ENCODE measurements at regions not wholly inside any gene's neighbourhood (a gene's known extent, or its start where the extent isn't known, plus 50 kb on each side); places are given as distances from the start of the nearest gene placed in this dataset.

DNA sequence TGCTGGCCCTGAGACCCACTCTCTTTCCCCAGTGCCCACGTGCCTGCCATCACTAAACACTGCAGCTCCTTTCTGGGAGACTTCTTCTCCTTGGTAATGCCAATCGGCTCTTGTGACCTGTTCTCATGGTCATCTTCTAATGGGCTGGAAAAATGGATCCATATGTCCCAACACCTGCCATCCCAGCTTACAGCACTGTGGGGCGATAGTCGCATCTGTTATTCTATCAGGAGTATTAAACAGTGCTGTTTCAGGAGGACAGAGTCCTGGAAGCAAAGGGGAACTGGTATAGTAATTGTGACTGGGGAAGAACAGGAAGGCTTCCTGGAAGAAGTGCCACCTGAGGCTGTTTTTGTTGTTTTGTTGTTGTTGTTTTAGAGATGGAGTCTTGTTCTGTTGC, 411.2 kb downstream of the GLRX3 start:
- Histone ChIP-seq H3K79me2 (ENCODE audit: insufficient read depth, low read length) (no peaks in the 10 kb centered on the region), H3K9me2 (replicated peaks; ENCODE audit: low read depth, low read length) (no peaks in the 10 kb centered on the region), H3K27me3 (ENCODE audit: insufficient read depth, low read length, poor library complexity, severe bottlenecking) (no peaks in the 10 kb centered on the region), H3F3A (ENCODE audit: low read depth) (no peaks in the 10 kb centered on the region), H3K4me2 (ENCODE audit: low read depth, low read length, poor library complexity, severe bottlenecking) (no peak overlapping the region), H3K4me1 (ENCODE audit: insufficient read depth, low read length, poor library complexity, severe bottlenecking) (no peaks in the 10 kb centered on the region), H2AFZ (ENCODE audit: low read length) (no peak overlapping the region), H4K20me1 (ENCODE audit: insufficient read depth, low read length, poor library complexity, severe bottlenecking) (no peaks in the 10 kb centered on the region), H3K9me3 (ENCODE audit: insufficient read depth, low read depth, low read length) (peaks cover 13% of the 10 kb centered on the region; the same call in 1 of the 2 replicates), H3K36me3 (ENCODE audit: insufficient read depth, low read length) (no peaks in the 10 kb centered on the region), H3K9ac (ENCODE audit: low read depth, low read length, poor library complexity, severe bottlenecking) (no peak overlapping the region), H3K4me3 (ENCODE audit: low read length, poor library complexity, severe bottlenecking) (no peak overlapping the region)
- TF ChIP-seq EZH2phosphoT487 (IDR thresholded peaks at IDR 0.05; ENCODE audit: borderline replicate concordance), result no peak
- TF ChIP-seq, protein P1, sequence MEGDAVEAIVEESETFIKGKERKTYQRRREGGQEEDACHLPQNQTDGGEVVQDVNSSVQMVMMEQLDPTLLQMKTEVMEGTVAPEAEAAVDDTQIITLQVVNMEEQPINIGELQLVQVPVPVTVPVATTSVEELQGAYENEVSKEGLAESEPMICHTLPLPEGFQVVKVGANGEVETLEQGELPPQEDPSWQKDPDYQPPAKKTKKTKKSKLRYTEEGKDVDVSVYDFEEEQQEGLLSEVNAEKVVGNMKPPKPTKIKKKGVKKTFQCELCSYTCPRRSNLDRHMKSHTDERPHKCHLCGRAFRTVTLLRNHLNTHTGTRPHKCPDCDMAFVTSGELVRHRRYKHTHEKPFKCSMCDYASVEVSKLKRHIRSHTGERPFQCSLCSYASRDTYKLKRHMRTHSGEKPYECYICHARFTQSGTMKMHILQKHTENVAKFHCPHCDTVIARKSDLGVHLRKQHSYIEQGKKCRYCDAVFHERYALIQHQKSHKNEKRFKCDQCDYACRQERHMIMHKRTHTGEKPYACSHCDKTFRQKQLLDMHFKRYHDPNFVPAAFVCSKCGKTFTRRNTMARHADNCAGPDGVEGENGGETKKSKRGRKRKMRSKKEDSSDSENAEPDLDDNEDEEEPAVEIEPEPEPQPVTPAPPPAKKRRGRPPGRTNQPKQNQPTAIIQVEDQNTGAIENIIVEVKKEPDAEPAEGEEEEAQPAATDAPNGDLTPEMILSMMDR (conservative IDR thresholded peaks at IDR 0.05; ENCODE audit: low read length), result peak; percentile 27; the same call in 1 of the 2 replicates

DNA sequence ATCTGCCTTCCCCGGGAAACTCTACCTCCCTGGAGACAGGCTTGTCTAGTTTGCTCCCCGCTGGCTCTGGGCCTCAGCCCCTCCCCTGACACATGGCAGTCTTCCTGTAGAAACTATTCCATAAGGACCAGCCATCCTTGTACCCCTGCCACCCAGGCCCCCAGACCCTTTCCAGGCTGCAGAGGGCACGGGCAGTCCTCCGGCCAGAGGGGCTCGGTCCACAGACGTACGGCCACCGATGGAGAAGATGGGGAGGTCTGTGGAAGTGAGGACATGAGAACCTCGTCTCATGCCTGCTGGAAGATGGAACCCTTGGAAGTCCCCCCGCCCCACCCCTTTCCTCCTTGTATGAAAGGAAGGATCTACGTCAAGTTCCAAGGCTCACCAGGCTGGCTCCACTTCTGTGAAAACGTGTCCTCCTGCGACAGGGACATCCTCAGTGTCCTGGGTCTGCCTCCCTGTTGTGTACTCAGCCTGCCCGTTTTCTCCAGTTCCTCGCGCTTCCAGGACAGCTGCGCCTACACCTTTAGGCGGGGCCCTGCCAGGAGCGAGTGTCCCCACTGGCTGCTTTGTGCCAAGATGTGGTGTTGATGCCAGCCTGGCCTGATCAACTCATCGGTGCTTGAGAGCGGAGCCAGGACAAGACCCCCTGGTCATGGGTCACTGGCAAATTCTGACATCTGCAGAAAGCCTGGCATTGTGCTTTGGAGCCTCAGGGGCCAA, 414.9 kb downstream of the GLRX3 start:
- TF ChIP-seq, protein P1 (conservative IDR thresholded peaks at IDR 0.05; ENCODE audit: low read length), result no peak
- no peak for TF ChIP-seq EZH2phosphoT487 (IDR thresholded peaks at IDR 0.05; ENCODE audit: borderline replicate concordance)
- Histone ChIP-seq H3K4me1 (ENCODE audit: insufficient read depth, low read length, poor library complexity, severe bottlenecking) (no peaks in the 10 kb centered on the region), H3K4me3 (ENCODE audit: low read length, poor library complexity, severe bottlenecking) (no peak overlapping the region), H2AFZ (ENCODE audit: low read length) (no peak overlapping the region), H3K36me3 (ENCODE audit: insufficient read depth, low read length) (no peaks in the 10 kb centered on the region), H3F3A (ENCODE audit: low read depth) (no peaks in the 10 kb centered on the region), H3K27me3 (ENCODE audit: insufficient read depth, low read length, poor library complexity, severe bottlenecking) (no peaks in the 10 kb centered on the region), H4K20me1 (ENCODE audit: insufficient read depth, low read length, poor library complexity, severe bottlenecking) (no peaks in the 10 kb centered on the region), H3K9ac (ENCODE audit: low read depth, low read length, poor library complexity, severe bottlenecking) (no peak overlapping the region), H3K79me2 (ENCODE audit: insufficient read depth, low read length) (no peaks in the 10 kb centered on the region), H3K4me2 (ENCODE audit: low read depth, low read length, poor library complexity, severe bottlenecking) (no peak overlapping the region), H3K9me2 (replicated peaks; ENCODE audit: low read depth, low read length) (no peaks in the 10 kb centered on the region), H3K9me3 (ENCODE audit: insufficient read depth, low read depth, low read length) (no peaks in the 10 kb centered on the region; the same call in 1 of the 2 replicates)

DNA sequence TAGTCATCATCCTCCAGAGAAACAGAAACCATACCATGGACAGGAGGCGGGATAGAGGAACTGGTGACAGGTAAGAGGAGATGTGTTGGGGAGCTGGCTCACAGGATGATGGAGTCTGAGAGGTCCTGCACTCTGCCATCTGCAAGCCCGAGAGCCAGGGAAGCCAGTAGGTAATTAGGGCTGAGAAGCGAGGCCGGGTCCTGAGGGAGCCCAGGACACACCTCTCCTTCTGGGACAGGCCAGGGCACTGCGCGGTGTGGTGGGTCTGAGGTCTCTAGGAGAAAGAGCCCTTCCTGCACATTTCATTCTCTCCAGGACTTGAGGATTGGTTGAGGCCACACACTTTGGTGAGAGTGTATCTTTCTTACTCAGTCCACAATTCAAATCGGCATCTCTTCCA, 415.5 kb downstream of the GLRX3 start:
- no peaks in the 10 kb centered on the region for H3K36me3 ChIP-seq (ENCODE audit: insufficient read depth, low read length)
- no peaks in the 10 kb centered on the region; the same call in 1 of the 2 replicates for H3K9me3 ChIP-seq (ENCODE audit: insufficient read depth, low read depth, low read length)
- H3K27me3 ChIP-seq (ENCODE audit: insufficient read depth, low read length, poor library complexity, severe bottlenecking), result no peaks in the 10 kb centered on the region
- TF ChIP-seq, protein P1 (conservative IDR thresholded peaks at IDR 0.05; ENCODE audit: low read length), result no peak
- TF ChIP-seq EZH2phosphoT487 (IDR thresholded peaks at IDR 0.05; ENCODE audit: borderline replicate concordance), result no peak
- H3K4me1 ChIP-seq (ENCODE audit: insufficient read depth, low read length, poor library complexity, severe bottlenecking), result no peaks in the 10 kb centered on the region
- no peak overlapping the region for H3K4me3 ChIP-seq (ENCODE audit: low read length, poor library complexity, severe bottlenecking)
- no peaks in the 10 kb centered on the region for H4K20me1 ChIP-seq (ENCODE audit: insufficient read depth, low read length, poor library complexity, severe bottlenecking)
- no peaks in the 10 kb centered on the region for H3K79me2 ChIP-seq (ENCODE audit: insufficient read depth, low read length)
- no peak overlapping the region for H3K4me2 ChIP-seq (ENCODE audit: low read depth, low read length, poor library complexity, severe bottlenecking)
- no peak overlapping the region for H3K9ac ChIP-seq (ENCODE audit: low read depth, low read length, poor library complexity, severe bottlenecking)
- no peaks in the 10 kb centered on the region for H3F3A ChIP-seq (ENCODE audit: low read depth)
- H2AFZ ChIP-seq (ENCODE audit: low read length), result no peak overlapping the region
- no peaks in the 10 kb centered on the region for H3K9me2 ChIP-seq (replicated peaks; ENCODE audit: low read depth, low read length)
